HG03139 (cell line): ENCODE measurements at regions not wholly inside any gene's neighbourhood (a gene's known extent, or its start where the extent isn't known, plus 50 kb on each side); places are given as distances from the start of the nearest gene placed in this dataset.
"Not testable (repeated sequence)": the region's sequence is repeated elsewhere in the genome, so short reads cannot be mapped to it uniquely, and the experiment has no call there.

Experiments
- ATAC-seq: cut with Tn5 transposase; IDR thresholded peaks from one replicate; pipeline ENCODE4 v1.9.1; 2021; ENCODE audit not compliant: unreplicated experiment

DNA sequence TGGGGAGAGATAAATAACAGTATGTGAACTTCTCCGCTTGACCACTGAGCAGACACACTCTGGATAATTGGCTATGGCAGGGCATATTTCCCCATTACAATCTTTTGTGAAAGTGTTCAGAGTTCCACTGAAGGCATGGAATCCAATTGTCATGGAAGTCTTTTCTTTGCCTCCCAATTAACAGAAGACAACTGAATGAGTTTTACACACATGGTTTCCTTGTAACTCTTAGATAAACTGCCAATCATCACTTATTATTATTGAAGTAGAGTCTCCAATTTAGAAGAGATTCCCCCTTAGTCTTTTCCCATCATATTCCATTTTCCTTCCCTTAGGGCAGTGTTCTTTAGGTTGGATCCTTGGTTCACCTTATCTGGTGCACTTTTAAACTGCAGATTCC, 308.3 kb downstream of the NR2F2 start:
- ATAC-seq, result no peak

DNA sequence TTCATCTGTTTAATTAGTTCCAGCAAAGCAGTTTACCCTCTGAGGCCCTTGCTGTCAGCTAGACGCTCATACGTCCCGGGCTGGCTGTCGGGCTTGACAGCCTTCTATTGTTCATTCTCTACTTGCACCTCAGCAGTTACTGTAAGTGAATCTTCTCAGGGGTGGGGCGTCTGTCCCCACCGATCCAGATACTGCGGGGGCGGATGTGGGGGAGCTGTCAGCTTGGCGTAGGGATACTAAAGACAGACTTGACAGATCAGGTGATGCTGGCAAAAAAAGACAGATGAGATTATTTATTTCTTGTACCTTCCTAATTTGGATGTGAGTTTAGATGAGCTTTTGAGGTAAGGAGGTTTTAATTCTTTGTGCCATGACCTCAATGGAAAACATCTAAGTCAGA, 315.3 kb downstream of the NR2F2 start:
- no peak for ATAC-seq

DNA sequence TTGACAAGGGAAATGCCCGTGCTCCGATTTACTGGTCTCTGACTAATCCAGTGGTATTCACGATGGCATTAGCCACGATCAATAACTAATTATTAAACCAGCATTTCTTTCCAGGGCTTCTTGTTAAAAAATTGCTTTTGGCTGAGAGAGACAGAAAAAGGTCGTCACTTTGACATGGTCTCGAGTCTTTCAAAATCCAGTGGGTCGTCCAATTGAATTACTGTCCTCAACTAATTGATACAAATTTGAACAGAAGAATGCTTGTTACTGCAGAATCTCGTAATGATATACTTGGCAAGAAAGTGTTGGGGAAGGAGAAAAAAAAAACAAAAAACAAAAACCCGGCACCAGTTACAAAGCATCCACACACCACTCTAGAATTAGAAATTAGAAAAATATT, 318.4 kb downstream of the NR2F2 start:
- ATAC-seq, result no peak

DNA sequence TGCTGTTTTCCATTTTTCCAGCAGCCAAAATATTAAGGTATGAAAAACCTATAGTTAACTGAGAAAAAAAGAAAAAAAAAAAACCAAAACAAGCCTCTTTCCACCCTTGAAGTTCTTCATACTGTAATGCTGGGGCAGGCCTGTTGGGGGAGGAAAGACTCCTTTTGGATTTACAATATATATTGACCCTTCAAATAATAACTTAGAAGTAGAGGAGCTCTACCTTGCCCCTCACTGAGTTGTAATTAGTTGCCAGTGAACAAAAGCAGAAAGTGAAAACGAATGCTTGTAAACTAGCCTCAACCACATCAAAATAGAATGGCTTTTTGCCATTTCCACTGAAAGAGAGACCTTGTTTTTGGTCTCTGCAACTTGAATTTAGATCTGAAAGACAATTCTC, 326.6 kb downstream of the NR2F2 start:
- ATAC-seq, result no peak

DNA sequence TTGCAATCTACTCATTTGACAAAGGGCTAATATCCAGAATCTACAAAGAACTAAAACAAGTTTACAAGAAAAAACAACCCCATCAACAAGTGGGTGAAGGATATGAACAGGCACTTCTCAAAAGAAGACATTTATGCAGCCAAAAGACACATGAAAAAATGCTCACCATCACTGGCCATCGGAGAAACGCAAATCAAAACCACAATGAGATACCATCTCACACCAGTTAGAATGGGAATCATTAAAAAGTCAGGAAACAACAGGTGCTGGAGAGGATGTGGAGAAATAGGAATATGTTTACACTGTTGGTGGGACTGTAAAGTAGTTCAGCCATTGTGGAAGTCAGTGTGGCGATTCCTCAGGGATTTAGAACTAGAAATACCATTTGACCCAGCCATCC, 336.5 kb downstream of the NR2F2 start:
- ATAC-seq, result not testable (repeated sequence)

DNA sequence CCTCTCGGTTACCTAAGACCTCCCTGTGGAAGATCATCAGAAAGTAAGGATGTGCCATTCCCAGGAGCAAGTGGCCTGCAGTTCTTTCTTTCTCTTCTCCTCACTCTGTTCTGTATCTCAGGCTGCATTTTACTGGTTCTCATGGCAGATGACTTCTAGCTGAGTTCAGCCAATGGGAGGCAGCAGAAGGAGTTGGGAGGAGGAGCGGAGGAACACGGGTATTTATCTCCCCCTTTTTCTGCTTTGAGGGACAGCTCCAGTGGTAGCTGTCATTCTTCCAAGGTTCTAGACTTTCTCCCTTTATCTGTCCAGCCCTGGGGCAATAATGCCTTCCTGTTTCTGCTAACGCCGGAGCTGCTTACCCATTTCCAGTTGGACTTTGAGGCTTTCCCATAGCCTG, 339.9 kb downstream of the NR2F2 start:
- ATAC-seq, result no peak

DNA sequence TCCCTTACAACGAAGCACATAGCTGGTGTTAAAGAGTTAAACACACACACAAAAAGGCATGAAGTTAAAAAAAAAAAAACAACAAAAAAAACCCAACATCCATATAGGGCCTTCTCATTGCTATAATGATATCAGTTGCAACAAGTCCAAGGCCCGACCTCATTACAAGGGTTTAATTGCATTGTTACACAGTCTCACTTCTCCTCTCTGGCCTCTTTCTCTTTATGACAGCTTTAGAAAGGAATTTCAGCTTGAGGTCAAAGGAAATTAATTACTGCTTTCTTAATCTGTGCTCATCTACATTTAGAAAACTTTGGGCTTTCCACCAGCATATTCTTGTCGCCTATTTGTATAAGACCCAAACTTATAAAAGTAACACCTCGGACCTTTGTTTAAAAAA, 342.1 kb downstream of the NR2F2 start:
- no peak for ATAC-seq

DNA sequence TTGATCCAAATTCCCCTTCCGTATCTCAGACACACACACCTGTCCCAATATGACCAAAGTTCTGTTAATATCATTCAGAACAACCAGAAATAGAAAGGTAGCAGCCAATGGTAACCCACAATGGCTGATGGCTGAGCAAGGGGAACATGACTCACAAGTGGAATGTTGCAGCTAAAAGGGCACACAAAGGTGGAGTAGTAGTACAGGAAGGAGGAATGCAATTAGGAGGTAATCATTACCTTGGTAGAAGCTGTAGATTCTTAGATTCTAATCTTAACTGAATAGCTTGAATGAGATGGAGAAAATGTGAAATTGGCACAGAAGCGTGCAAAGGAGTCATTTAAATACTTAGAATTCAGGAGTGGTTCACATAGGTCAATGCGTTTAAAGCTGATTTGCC, 347.9 kb downstream of the NR2F2 start:
- no peak for ATAC-seq

DNA sequence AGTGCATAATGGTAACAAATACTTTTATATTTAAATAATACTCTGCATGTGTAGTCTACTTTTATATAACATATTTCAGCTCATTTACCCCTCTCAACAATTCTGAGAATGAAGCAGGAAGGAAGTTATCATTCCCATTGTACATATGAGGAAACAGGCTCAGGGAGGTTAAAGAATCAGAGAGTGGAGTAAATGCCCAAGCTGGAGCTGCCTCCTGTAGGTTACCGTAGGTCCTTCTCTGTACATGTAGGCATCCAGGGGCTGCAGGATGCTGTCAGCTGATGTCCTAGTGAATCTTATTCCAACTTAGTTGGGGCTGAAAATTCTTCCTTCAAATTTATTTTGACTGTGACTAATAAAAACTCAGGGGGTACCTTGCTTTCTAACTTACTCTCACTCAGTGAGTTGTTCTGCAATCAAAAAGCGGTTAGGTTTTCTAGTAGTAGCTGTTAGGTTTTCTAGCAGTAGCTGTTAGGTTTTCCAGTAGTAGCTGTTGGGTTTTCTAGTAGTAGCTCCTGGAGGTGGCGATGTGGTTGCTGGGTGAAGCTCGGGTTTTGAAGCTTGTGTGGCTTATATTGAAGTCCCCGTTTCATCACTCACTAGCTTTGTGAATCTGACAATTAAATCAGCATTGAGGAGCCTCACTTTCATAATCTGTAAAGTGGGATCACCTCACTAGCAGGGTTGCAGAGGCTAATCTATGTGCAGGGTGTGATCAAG, 357.0 kb downstream of the NR2F2 start:
- ATAC-seq, result no peak

DNA sequence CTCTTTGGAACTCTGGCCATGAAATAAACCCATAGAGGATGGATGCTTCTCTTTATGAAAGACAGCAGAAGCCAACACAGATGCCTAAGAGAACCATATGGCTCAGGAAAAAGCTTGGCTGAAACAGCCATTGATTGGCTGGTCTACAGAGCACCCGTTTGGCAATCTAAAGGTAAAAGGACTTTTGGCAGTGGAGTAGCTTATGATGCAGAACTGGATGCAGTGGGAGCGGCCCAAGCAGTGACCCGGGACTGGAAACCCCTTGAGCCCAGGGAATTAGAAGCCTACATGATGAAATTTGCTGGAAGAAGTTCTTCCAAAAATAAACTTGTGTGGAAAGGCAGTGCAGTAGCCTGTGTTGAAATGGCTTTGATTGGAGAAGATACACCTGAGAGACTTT, 360.2 kb downstream of the NR2F2 start:
- ATAC-seq, result no peak

DNA sequence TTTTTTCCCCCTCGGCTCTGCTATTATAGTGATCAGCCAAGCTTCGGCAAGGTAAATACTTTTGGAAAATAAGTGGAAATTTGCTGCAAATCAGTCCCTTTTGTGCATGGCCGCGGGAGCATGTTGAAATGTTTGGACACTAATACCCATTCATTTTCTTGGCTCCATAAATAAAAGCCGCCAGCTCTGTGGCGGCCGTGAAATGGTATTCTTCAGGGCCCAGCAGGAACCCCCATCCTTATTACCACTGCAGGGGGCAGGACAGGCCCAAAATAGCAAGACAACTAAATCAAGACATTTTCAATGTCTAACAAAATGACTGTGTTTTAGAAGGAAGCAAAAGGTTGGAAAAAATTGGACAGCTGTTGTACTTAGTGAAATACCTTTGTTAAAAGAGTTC, 362.3 kb downstream of the NR2F2 start:
- no peak for ATAC-seq

DNA sequence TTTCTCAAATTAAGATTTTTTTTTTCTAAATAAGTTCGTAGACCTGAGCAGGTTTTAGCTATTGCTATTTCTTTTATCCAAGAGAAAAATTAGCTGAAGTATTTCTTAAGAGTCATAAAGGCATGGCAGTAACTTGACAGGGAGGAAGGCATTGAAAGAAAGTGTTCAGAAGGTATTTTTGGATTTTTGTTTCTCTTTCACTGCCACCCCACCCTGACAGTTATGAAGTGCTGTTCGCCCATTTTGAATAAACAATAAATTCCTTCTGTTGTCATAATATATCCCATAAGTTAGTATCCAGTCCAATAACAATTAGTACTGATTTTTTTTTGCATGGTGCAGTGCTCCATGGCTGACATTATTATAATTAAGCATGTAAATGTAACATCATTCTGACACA, 363.0 kb downstream of the NR2F2 start:
- ATAC-seq, result no peak

DNA sequence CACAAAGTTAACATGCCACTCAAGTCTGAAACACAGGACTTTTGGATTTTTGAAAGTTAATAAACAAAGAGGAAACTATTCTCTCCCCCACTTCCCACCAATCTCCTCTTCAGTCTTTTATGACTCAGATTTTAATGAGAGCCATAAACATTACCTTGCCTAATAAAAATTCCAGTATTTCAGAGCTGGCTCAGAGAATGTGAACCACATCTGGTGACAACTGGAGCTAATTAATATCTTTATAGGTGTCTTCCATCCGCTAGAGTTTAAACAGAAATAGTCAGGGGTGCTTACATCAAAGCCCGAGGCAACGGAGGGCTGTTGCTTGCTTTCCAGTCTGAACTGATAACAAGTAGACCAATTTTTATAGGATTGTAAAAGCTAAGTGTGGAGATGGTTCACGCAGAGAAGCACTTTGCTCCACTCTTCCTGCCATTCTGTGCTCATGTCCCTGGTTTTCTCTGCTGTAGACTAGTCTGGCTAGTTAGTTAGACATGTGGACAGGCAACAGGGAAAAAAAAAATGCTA, 363.6 kb downstream of the NR2F2 start:
- no peak for ATAC-seq

DNA sequence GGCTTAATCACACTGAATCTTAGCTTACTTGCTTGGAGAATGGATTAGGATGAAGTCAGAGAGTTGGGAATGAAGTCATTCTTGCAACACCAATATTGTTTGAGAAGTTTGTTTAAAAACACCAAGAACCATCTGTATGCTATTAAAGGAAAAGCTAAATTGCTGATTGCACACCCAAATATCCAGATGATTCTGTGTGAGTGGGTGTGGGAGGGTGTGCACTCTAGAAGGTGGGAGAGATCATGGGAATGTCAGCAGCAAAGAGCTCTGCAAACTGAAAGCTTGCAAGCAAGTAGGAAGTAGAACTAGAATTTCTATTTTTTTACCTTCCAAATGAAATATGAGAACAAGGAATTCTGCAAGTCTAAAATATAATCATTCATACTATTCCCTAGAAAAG, 364.9 kb downstream of the NR2F2 start:
- ATAC-seq, result no peak

DNA sequence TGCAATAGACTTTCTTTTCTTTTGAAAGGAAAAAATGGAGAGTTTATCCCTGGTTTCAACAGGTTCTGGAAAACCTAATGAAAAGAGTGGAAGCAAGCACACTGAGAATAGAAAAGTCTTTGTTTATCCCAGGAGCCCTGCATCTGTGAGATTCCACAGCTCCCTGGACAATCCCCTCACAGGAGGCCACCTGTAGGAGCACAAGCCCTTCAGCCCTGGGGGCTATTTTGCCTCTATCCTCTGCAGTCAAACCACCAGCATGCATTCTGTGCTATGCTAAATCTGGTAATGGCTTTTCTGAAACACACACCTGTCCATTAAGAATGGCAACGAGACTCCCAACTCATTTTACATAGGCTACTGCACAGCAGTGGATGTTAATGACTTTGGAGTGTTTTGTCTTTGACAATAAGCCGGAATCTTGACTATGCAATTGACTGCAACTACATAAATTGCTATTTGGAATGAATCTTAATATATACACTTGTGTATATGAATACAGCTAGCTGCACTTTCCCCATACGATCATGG, 369.4 kb downstream of the NR2F2 start:
- no peak for ATAC-seq

DNA sequence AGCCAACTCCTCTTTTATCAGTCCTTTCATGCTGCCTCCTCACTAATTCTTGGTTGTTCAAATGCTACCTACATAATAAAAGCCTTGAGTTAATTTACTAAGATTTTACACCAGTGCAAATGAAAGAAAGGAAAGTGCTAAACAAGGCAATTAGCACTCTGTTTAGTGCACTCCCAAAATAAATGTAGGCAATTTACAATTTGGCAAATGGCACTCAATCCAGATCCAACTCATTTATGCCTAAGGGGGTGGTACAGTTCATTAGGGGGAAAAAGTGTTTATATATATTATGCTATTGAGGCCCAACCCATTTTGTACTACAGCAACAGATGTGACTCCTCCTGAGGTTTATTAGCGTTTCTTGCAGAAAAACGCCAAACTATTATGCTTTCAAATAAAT, 370.1 kb downstream of the NR2F2 start:
- no peak for ATAC-seq

DNA sequence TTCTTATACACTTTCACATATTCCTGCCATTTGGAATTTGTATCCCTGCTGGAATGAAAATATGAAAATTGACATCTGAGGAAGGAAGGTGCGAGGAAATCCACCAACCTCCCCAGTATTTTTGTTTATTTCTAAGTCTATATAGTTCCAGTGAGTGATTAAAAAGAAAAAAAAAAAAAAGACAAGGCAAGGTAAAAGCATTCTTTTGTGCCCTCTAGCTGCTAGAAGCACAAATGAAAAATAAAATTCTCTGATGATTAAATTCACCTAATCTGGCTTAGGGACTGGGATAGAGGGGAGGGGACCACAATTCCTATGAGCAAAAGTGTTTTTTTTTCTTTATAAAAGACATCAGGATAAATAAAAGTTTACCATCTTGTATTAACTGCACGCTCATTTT, 370.9 kb downstream of the NR2F2 start:
- ATAC-seq, result no peak

DNA sequence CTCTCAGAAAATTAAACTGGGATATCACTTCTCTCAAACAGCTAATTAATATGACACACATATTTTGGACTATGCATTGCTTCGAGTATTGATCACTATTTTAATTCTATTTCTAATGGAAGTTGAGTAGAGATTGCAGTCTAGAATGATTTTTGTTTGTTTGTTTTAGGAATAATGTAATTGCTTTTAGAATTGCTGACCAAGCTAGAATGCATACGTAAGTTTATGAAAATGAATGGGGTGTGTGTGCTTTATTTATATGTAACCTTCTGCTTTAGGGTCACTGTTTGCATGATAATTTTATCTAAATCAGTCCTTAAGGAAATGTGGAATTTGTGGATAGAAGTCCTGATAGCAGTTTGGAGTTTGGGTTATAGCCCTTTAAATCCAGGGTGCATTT, 371.4 kb downstream of the NR2F2 start:
- ATAC-seq, result no peak

DNA sequence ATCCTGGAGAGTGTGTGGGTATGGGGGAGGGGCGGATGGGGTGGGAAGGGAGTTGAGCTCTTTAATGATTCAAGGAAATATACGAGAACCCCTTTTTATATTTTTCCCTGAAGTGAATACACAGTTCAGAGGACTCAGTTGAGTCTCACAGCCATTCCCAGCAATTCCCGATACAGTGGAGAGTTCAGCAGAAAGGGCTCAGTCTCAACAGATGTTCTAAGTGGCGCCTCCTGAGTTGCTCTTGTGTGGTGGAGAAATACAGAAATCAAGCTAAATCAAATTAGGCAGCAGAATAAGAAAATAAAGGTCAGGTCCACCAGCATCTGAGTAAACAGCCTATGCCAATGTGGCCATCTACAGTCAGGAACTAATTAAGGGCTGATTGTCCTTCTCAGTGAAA, 372.1 kb downstream of the NR2F2 start:
- ATAC-seq, result no peak

DNA sequence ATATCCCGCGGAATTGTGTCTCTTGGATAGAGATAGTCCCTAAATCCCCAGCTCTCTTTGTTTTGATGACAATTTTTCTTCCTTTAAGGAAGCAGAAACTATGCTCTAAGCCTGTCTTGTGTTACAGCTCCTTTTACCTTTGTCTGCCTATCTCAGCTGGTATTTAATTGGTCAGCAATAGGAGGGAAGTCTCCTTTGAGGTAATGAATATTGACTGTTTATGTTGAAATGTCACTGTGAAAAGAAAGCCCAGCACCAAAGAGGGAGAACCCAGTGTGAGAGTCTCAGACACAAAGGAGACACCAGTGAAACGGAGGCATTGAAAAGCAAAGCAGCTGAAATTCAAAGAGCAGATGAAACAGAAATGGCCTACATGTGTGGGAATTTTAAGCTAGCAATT, 372.6 kb downstream of the NR2F2 start:
- no peak for ATAC-seq

DNA sequence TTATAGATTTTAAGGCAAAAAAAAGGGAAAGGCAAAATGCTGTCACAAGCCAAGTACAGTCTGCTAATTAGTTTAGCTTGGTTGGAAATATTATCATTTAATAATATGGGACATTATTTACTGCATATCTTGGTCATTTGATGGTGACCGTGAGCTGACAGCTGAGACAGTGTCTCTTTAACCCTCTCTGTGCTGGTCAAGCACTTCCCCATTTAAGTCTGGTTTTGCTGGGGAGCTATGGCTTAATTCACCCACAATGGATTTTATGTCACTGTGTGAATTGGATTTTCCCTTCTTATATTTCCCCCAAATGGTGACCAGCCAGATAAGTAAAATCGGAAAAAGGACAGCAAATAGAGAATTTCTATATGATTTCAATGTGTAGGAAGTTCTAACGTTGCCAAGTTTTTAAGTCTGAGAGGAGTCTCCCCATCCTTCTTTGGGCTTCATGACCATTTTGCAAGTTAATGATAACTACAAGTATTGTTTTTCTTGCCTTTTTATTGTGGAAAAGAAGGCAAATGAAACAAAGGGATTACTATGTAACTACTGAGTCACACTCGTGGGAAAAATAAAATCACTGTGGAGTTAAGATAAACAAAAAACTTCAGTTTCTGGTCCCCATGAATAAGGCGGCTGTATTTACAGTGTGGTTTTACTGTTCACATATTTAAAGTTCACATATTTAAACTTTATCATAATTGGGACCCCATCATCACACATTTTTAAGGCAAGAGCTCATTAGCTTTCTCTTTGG, 373.5 kb downstream of the NR2F2 start:
- ATAC-seq, result no peak

DNA sequence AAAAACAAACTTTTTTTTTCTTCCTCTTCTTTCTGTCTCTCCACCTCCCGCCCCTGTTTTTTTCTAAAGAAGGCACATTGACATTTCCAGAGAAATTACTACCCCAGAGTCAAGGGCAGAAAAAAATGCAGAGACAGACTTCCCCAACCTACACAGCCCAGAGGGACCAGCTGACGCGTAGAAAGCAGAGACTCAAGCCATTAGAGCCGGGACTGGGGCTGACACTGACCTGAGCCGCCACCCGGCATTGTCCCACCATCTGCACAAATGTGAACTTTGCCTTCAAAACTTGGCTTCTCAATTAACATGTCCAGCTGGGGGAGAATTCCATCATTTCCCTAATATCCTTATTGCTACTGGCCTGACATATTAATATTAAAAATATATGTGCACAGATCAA, 385.6 kb downstream of the NR2F2 start:
- no peak for ATAC-seq
